Omental fat pad (tissue), 3 donors: ENCODE measurements at regions not wholly inside any gene's neighbourhood (a gene's known extent, or its start where the extent isn't known, plus 50 kb on each side); places are given as distances from the start of the nearest gene placed in this dataset.
A peak's percentile ranks its signal among the peaks of the same experiment; 100 is the strongest.
"Not testable (repeated sequence)": the region's sequence is repeated elsewhere in the genome, so short reads cannot be mapped to it uniquely, and the experiment has no call there.

Experiments
- ATAC-seq: fragments of 150-250 bp; one replicate; pipeline ENCODE4 v1.9.1; 2016; ENCODE audit warnings: mild to moderate bottlenecking, moderate library complexity; ENCODE audit not compliant: low FRiP score
- DNase-seq: peaks from one replicate; pipeline ENCODE4 v3.0.0-alpha.2; 2019; ENCODE audit warnings: low spot score
- CTCF ChIP-seq, 3 donors: fragments of 450-650 bp; IDR thresholded peaks; one replicate each; pipeline ENCODE4 v1.5.1; 2016 to 2017; ENCODE audit warnings: antibody characterized with exemption in 3 of 3, mild to moderate bottlenecking in 3 of 3, moderate library complexity in 2 of 3

DNA sequence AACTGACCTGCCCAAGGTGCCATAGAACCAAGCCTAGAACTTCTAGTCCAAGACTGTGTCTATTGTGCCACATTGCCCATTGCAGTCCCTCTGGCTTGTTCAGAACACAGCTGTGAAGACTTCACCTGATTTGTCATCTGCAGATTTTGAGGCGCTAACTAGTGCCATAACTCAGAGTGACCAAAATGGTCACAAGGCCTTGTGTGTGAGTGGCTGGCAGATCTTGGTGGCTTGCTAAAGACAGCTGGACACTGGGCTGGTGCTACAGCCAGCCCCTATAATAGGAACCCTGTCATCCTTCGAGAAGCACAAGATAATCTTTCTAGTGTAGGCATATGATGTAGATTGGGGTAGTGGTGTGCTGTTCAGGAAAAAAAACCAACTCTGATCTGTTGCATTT is 63.7 kb upstream of the IFNLR1 start:
- no peak for ATAC-seq
- no peak for DNase-seq
- no peak for TF ChIP-seq CTCF (IDR thresholded peaks at IDR 0.05)

GRCh38 chr1:24250224-24250623 is 63.1 kb upstream of the IFNLR1 start:
- no peak for DNase-seq
- TF ChIP-seq CTCF (IDR thresholded peaks at IDR 0.05) = no peak
- no peak for ATAC-seq

DNA sequence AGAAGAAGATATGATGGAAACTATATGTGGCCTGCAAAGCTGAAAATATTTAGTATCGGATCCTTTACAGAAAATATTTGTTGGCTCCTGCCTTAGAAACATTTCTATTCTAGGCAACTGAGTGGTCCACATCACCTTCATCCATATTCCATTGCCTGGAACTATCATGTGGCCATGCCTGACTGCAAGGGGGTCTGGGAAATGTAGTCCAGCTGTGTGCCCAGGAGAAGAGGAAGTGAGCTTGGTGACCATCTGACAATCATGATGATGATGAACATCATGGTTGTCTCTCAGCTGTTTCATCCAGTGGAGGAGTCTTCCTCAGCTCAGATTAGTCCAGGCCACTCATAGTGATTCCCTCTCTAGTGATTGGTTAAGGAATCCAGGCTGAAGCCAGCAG is 61.8 kb upstream of the IFNLR1 start:
- ATAC-seq = no peak
- TF ChIP-seq CTCF (IDR thresholded peaks at IDR 0.05) = no peak
- DNase-seq = no peak

DNA sequence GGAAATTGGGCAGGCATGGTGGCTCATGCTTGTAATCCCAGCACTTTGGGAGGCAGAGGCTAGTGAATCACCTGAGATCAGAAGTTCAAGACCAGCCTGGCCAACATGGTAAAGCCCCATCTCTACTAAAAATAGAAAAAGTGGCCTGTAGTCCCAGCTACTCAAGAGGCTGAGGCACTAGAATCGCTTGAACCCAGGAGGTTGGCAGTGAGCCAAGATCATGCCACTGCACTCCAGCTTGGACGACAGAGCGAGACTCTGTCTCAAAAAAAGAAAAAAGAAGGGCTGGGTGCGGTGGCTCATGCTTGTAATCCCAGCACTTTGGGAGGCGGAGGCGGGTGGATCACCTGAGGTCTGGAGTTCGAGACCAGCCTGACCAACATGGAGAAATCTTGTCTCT is 60.2 kb upstream of the IFNLR1 start:
- DNase-seq = not testable (repeated sequence)

GRCh38 chr1:24244519-24245268 is 57.6 kb upstream of the IFNLR1 start:
- no peak for TF ChIP-seq CTCF (IDR thresholded peaks at IDR 0.05)
- ATAC-seq (no peak), DNase-seq (no peak)

More for the DNA sequence above, 60.2 kb upstream of the IFNLR1 start:
- ATAC-seq = not testable (repeated sequence)

- DNase-seq = no peak
- ATAC-seq = no peak
- no peak for TF ChIP-seq CTCF (IDR thresholded peaks at IDR 0.05)
Measured at GRCh38 chr1:24237750-24238395, 50.8 kb upstream of the IFNLR1 start.

DNA sequence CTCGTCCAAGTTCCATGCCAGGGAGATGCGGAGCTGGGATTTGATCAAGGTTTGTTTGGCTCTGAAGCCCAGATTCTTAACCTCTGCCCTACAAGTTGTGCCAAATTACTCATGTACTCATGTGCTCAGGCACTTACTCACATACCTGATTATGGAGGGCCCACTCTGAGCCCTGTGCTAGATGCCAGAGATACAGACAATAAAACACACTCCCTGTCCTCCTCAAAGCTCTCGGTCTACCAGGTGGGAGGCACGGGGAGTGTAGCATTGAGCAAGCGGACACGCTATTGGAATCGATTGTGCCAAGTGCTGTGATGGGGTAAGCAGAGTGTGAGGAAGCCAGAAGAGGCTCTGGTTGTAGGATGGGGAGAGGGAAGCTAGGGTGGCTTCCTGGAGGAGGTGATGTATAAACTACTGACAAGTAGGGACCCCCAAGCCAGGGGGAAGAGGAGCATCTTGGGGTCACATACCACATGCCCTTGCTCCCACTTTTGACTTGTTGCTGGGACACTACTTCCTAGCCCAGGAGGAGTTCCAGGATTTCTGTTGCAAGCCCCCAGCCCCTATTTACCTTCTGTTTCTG is 49.8 kb upstream of the IFNLR1 start:
- no peak for TF ChIP-seq CTCF (IDR thresholded peaks at IDR 0.05)
- ATAC-seq = peak; percentile 95
- DNase-seq = peak; percentile 41
